HG03159 (cell line): ENCODE measurements at regions not wholly inside any gene's neighbourhood (a gene's known extent, or its start where the extent isn't known, plus 50 kb on each side); places are given as distances from the start of the nearest gene placed in this dataset.

Source experiments
- ATAC-seq: cut with Tn5 transposase; IDR thresholded peaks from one replicate; pipeline ENCODE4 v1.9.1; 2021; ENCODE audit warnings: mild to moderate bottlenecking, moderate library complexity; ENCODE audit not compliant: unreplicated experiment

DNA sequence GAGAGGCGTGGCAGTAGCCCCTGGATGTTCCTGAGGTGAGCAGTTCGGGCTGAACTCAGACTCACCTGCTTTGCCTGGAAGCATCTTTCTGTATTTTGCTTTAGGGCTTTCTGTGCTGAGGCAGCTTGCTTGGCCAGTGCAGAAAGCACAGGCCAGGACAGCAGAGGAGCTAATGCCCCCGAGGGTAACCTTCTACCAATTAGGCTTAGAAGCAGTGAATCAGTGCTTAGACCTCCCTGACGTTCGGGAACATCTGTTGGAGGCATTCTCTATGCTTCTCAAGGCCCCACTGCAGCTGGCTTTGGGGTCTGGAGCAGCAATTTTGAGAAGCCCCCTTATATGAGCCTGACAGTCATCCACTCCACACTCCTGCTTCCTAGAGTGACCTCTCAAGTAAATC is 350.7 kb upstream of the PROK2 start:
- no peak for ATAC-seq

DNA sequence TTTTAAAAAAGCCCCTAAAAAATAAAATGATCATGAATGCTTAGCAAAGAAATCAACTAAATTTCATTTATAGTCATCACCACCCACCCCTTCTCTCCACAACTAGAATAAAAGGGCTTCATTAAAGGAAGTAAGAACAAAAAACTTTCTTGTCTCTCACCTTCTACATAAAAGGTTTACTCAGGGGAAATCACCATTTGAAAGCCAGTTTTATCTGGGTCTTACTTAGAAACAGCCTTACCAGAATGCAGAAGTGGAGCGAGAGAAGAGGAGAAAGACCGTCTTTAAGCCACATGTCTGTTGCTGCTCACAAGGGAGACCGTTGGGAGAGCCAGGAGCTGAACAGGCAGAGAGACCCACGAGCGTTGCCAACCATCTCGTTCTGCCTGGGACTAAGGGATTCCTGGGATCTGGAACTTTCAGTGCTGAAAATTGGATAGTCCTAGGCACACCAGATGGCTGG is 350.1 kb upstream of the PROK2 start:
- ATAC-seq: peak; percentile 69

DNA sequence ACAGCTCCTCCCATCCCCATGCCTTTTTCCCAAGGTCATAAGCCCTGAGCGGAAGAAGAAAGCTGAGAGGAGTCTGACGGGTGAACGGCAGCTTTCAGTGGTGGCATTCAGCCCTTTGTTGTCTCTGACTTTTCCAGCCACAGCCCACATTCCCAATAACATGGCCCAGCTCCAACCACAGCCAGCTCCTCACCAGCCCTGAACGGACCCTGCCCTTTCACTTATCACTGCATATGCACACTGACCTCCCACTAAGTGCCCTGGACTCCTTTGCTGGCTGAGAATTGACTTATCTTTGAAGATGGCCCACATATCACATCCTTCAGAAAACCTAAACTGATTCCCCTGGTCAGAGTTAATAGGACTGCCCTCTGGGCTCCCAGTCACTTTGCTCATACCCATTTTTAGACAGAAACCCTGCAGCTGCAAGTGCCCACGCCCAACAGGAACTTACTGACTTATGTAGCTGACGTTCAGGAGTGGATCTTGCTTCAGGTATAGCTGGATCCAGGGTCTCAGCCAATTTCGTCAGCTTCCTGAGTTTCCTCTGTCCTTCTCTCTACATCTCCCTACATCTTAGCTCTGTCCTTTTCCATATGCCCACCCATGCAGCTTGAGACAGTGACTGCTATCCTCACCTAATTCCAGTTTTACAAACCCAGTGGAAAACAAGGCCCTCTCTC is 348.5 kb upstream of the PROK2 start:
- ATAC-seq: no peak

DNA sequence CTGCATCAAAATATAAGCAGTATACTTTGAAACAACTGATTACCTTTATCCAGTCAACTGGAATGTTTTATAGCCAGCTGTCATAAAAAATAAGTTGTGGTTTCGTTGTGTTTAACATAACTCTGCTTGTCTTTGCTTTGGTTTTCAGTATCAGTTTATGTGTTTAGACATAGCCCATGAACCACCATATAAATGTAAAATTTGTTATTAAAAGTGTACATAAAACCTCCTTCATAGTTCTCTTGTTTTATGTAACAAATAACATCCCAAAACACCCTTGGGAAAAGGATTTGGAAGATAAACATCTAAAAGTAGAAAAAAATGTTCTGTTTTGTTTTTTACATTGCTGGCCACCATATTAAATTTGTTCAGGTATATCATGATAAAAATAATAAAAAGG is 347.0 kb upstream of the PROK2 start:
- ATAC-seq: no peak

DNA sequence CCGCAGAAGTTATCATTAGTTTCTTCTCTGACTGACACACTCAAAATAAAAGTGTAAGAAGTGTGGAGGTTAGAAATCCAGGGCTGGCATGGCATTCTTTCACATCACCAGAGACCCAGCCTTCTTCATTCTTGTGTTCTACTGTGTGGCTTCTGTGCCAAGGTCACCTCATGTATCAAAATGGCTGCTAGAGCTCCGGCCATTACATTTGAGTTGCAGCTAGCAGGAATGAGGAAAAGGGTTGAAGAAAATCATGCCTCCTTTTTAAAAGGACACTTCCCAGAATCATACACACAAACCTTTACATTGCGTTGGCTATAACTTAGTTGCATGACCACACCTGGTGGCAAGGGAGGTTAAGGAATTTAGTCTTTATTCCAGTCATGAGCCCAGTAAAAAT is 345.6 kb upstream of the PROK2 start:
- ATAC-seq: no peak

DNA sequence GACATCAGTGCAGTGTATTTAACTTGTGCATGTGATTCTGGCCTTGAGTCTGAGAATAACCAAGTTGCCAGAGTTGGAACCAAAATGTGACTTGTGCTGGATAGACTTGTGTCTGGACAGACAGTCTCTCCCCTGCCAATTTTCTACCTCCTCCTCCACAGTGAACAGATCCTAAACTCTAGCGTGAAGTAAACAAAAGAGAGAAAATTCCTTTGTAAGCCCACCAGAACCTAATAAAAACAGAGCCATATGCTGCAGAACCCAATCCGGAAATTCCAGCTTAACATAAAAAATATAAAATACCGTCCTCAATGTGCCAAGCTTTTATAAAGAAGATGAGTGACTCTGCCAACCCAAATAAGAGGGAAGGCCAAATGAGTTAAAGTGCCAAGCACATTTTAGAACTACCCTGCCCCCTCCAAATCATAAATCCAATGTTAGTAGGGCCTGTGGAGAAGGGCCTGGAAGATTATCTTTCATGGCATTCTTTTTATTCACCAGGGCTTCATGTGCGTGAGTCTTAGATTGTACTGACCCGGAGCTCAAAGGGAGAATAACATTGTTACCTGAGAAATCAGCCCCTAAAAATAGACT is 344.6 kb upstream of the PROK2 start:
- no peak for ATAC-seq

DNA sequence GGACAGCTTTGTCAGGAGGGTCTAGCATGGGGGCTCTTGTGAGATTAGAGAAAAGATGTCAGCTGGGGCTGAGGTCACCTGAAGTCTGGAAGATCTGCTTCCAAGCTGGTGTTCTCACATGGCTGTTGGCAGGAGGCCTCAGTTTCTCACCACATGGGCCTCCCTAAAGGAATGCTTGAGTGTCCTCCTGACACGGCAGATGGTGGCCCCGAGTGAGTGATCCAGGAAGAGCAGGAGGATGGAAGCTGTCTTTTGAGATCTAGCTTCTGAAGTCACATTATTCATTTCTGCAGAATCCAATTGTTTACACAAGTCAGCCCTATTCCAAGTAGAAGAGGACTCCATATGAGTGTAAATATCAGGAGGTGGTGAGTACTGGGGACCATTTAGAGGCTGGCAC is 344.0 kb upstream of the PROK2 start:
- no peak for ATAC-seq

DNA sequence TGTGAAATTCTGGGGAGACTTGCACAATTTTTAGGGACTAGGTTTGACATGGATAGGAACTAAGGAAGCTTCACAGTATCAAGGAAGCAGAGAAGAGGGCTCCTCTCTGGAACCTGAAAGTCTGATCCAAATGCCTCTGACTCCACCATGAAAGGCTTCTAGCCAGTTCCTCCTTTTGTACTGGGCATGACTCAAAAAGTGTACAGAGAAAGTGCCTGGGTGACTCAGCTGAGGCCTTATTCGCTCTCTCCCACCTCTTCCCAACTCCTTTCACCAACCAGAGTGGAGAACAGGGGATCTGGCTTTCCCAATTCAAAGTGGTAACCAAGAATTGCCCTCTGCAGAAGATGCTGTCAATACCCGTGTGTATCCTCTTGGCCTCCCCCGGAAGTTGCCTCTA is 342.9 kb upstream of the PROK2 start:
- no peak for ATAC-seq

DNA sequence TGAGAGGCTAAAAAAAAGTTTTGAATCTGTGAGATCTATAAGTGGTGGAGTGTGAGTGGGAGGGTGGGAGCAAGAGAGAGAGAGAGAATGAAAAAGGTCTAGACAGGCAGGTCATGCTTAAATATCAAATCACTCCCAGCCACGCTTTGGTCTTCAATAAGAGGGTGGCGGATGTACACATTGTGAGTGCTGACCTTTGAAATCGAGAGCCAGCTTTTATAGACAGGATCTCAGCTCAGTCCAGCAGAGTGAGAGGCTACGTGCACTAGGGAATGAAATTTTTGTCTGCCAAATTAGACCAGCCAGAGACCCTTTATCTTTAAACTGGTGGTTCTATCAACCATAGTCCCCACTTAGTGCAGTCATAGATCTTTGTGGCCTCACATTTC is 342.3 kb upstream of the PROK2 start:
- no peak for ATAC-seq

DNA sequence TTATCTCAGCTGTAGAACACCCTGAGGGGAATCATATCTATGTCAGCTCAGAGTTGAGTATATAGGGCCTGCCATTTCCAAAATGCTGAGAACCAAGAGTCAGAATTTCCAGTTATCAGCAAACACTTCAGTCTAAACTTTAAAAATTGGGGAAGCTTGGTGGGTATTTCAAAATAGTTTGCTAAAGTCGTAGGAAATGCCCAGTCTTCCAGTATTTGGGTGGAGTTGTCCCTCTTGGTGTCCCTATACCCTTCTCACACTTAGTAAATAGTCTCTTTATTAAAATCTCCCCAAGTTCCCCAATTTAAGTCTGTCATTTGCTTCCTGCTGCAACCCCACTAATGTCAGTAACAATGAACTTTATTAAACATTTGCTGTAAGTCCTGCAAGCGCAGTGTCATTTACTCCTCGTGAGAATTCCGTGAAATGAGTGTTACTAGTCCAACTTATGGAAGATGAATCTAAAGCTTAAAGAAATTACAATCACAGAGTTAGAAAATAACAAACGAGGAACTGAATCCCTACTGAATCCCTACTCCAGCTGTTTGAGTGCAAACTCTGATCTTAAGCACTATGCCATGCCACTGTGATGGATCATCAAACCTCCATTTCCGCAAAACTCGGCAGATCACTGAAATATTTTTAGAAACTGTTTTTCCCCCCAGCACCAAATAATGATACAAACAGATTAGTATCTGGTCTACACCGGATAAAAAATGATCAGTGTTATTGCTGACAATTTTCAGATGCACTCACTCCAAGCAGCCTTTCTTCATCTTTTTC is 341.7 kb upstream of the PROK2 start:
- ATAC-seq: no peak

DNA sequence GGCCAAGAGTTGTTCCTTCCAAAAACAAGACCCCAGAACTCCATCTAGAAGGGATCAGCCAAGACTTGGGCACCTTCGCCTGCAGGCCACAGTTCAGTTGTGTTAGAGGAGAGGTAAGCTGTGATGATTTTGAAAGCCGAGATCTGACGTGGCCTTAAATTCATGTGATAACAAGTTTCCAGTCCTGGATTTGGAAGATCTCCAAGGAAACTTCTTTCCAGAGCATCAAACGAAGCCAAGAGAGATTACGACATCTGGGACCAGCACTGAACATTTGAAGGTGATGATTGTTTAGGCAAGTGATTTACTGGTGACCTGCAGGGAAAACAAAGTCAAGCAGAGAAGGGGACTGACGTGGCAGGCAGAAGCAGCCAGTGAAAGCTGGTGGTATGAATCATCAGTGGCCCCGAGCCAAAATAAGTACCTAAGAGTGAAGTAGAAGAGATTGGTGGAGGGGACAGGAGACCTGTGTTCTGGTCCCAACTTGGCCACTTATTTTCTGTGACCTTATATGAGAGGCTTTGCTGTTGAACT is 339.0 kb upstream of the PROK2 start:
- no peak for ATAC-seq

DNA sequence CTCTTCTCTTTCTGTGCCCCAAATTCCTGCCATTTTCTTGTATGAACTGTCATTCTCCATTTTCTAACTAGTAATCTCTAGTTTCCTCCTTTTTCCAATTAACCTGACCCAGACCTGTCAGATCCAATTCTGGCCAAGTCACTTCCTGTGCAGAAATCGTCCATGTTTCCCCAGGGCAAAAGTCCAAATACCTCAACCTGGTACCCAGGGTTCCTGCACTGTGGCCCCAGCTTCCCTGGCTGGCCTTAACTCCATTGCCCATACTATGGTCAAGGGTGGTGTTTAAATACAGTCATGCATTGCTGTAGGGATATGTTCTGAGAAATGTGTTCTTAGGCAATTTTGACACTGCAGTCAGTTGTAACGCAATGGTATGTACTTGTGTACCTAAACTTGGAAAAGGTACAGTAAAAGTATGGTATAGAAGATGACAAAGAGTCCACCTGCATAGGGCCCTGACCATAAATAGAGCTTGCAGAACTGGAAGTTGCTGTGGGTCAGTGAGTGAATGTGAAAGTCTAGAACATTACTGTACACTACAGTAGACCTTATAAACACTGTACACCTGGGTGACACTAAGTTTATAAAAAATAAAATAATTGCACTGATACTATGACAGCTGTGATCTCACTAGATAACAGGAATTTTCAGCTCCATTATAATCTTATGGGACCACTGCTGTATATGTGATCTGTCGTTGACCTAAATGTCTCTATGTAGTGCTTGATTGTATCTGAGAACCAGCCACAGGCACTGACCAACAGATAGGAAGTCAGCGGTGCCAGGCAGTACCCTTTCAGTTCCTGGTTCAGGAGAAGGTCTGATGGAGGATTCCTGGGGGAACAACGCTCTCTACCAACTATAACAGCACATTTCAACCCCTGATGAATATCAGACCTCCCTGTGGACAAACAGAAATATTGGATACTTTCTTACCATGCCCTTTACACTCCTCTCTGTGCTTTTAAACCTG is 336.1 kb upstream of the PROK2 start:
- ATAC-seq: peak; percentile 69

DNA sequence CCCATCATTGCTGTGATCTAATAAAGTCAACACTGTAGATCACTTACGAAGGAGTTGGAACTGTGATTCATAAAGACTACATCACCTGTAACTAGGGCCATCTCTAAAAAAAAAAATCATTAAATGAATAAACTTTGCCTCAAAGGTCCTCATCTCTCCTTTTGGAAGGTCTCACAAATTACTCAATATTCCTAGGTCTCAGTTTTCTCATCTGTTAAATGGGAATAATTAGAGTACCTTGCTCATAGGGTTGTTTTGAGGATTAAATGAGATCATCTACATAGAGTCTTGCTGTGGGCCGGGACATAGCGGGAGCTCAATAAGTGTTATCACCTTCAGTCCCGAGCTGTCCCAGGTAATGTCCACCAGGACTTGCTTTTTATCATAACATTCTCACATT is 335.1 kb upstream of the PROK2 start:
- ATAC-seq: no peak

DNA sequence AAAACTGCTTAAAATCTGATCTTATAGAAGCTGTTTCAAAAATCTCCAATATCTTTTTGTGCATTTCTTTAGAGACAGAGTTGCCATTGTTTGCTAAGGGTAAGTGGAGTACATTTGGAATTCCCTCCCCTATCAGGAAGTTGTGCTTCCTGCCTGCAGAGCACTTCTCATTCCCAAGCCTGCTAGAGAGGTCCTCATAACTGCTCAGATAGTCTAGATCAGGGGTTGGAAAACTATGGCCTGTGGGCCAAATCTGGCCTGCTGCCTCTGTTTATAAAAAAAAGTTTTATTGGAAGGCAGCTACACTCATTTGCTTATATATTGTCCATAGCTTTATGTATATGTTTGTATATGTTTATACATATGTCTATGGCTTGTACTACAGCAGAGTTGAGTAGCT is 333.7 kb upstream of the PROK2 start:
- no peak for ATAC-seq

DNA sequence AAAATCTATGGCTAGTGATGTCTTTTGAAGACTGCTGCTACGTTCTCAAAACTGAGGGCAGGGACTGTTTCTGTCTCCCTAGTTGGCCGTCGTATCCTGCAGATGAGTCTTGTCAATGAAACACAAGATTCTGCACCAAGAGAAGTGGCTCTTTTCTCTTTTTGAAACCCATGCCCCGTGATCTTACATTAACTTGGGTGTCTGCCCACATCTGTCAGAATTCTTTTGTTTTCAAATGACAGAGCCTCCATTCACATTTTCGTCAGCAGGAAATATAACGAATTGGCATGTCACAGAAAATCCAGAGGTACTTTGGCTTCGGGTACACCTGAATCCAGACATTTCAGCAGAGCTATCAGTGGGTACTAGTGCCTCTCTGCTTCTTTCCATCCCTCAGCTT is 331.3 kb upstream of the PROK2 start:
- ATAC-seq: no peak

DNA sequence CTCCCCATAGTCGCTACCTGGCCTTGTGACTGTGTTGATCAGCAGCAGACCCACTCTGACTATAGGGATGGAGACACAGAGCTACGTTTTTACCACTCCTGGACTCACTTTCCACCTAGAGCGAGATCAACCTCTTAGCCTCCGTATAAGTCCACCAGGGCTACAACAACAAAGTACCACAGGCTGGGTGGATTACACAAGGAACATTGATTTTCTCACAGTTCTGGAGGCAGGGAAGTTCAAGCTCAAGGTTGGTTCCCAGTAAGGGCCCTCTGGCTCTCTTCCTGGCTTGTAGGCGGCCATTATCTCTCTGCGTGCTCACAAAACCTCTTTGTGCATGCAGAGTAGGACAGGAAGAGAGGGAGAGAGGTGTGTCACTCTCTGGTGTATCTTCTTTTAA is 330.4 kb upstream of the PROK2 start:
- ATAC-seq: no peak

DNA sequence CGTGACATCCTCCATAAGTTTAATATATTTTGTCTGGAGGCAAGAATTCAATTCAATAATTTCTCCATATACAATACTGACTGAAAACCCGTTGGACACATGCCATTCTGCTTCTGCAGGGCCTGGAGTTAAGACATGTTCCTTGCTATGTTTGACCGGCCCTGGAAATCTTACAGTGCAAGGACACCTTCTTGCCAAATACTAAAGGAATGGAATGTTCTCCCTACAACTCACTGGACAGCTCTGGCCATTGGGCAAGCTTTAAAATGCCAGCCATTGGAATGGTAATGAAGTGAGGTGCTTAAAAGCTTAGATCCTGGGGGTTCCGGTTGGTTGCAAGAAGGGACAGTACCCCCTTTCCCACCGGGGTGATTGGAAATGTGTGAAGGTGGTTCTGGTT is 329.8 kb upstream of the PROK2 start:
- ATAC-seq: no peak

DNA sequence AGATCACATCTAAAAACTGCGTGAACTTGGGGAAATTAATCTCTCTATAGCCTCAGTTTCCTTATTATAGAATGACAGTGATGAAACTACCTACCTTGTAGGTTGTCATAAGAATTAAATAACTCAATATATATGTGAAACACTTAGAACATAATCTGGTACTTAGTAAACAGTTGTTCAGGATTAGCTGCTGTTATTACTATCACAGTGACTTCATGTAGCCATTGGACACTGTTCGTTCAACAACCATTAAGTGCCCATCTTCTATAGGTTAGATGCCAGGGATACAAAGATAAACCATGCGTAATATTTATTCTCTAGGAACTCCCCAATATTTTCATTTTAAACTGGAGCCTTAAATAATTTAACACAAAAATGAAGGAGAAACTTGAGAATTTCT is 329.0 kb upstream of the PROK2 start:
- ATAC-seq: no peak

DNA sequence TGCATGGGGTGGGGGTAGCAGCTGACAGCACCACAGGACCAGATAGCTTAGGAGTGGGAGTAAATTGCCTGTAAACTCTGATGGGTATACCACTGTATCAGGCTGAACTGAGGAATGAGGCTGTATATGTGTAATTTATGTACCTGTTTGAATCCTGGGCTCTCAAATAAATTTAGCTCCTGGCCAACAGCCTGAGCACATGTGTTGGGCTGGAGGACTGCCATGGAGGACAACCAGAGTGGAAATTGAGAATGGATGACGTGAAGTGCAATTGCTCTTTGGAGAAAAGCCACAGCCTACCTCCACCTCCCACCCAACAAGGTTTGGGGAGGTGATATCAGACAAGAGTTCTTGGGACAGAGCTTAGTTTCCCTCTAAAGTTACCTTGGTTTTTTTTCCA is 328.6 kb upstream of the PROK2 start:
- no peak for ATAC-seq

DNA sequence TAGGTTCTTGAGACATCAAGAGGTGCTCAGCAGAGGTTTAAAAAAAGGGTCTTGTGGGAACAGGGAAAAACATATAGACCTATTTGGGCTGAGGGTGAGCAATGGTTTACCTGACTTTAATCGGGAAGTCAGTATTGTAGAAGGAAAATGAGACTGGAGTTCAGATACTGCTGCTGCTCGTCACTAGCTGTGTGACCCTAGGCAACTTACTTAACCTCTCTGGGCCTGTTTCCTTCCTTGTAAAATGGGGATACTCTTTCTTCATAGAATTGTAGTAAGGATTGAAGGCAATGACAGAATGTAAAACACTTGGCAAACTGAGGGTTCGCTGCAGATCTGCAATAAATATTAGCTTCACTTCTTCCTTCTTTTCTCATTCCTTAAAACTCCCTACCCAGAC is 327.5 kb upstream of the PROK2 start:
- no peak for ATAC-seq
